ENCODE measurements at regions not wholly inside any gene's neighbourhood (a gene's known extent, or its start where the extent isn't known, plus 50 kb on each side); places are given as distances from the start of the nearest gene placed in this dataset.

- no peak for TF ChIP-seq FOSL2 (IDR thresholded peaks at IDR 0.05)
- no peak for TF ChIP-seq FOSL2 (CRISPR knock-in tag; IDR thresholded peaks at IDR 0.05)
Measured at GRCh38 chr11:10381736-10382135, 73.3 kb upstream of the AMPD3 start (continued).

DNA sequence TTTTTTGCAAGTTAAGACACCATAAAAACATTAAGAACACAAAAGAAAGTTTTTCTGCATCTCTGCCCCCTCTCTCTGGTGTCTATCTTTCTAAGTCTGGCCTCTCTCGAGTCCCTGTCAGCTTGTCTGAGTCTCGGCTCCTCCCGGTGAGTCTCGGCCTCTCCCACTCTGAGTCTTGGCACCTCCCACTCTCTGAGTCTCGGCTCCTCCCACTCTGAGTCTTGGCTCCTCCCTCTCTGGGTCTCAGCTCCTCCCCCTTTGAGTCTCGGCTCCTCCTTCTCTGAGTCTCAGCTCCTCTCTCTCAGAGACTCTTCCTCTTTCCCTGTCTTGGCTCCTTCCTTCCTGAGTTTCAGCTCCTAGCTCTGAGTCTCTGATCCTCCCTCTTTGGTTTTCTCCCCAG is 72.5 kb upstream of the AMPD3 start:
- H3K27ac ChIP-seq: no peak overlapping the region
- H3K9me3 ChIP-seq: 0 out of 3 replicates have a peak, but pooled peaks cover 4% of the 10 kb centered on the region
- H3K4me1 ChIP-seq: peaks cover 16% of the 10 kb centered on the region; the same call in 2 of the 3 replicates
- ChIA-PET POLR2A (no interaction called here), CTCF (interaction anchor here (8.0 kb wide), 1 partner anchor 15 kb away, joined by 52 read pairs; no protein-coding TSS in a partner anchor)
- no peak for TF ChIP-seq HDAC2 (IDR thresholded peaks at IDR 0.05)
- no peak for TF ChIP-seq GATA3 (IDR thresholded peaks at IDR 0.05; ENCODE audit: borderline replicate concordance)
- no peak overlapping the region for H3K4me2 ChIP-seq
- ATAC-seq: peak; percentile 45 to 84; a peak in 3 of 6 replicates
- no peak for FAIRE-seq
- WGBS (ENCODE audit: missing lambda C conversion rate): 55% methylated on average over 6 of the region's 6 CpGs
- DNase-seq (ENCODE audit: low read depth in 1 of 2, low spot score in 1 of 2): peak in 1 of 2 experiments; percentile 64
- no peak overlapping the region for H3K4me3 ChIP-seq

- POLR2A ChIA-PET: no interaction called here
- WGBS (ENCODE audit: missing lambda C conversion rate): 72% methylated on average over 6 of the region's 6 CpGs
- CTCF ChIA-PET: no interaction called here
- no peak for FAIRE-seq
- Histone ChIP-seq H3K27ac (no peak overlapping the region), H3K4me3 (no peak overlapping the region), H3K4me2 (no peak overlapping the region), H3K4me1 (peaks cover 26% of the 10 kb centered on the region), H3K9me3 (0 out of 3 replicates have a peak, but pooled peaks cover 4% of the 10 kb centered on the region)
- ATAC-seq: no peak
- DNase-seq (ENCODE audit: low read depth in 1 of 2, low spot score in 1 of 2): no peak
- TF ChIP-seq, protein P1, sequence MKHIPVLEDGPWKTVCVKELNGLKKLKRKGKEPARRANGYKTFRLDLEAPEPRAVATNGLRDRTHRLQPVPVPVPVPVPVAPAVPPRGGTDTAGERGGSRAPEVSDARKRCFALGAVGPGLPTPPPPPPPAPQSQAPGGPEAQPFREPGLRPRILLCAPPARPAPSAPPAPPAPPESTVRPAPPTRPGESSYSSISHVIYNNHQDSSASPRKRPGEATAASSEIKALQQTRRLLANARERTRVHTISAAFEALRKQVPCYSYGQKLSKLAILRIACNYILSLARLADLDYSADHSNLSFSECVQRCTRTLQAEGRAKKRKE (CRISPR knock-in tag; IDR thresholded peaks at IDR 0.05; ENCODE audit: low read depth): no peak
- TF ChIP-seq CBX8 (IDR thresholded peaks at IDR 0.05) (no peak), NPAS2 (CRISPR knock-in tag; IDR thresholded peaks at IDR 0.05; ENCODE audit: borderline replicate concordance) (no peak)
Measured at GRCh38 chr11:10385696-10386095, 69.4 kb upstream of the AMPD3 start.

DNA sequence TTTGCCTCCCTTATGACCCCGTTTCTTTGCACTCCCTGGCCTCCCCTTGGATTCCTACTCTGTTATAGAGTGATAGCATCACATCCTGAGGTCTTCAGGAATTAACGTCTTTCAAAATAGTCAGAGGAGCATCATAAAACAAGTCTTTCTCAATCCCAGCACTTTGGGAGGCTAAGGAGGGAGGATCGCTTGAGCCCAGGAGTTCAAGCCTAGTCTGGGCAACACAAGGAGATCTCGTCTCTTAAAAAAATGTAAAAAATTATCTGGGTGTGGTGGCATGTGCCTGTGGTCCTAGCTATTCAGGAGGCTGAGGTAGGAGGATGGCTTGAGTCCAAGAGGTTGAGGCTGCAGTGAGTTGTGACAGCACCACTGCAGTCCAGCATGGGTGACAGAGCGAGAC is 68.7 kb upstream of the AMPD3 start:
- POLR2A ChIA-PET: no interaction called here
- no peak for DNase-seq (ENCODE audit: low read depth in 1 of 2, low spot score in 1 of 2)
- CTCF ChIA-PET: interaction anchor here (0.5 to 1.2 kb wide), 3 partner anchors 19 to 200 kb away, joined by 3 read pairs; no protein-coding TSS in a partner anchor
- FAIRE-seq: no peak
- no peak for TF ChIP-seq HMGXB4 (CRISPR knock-in tag; IDR thresholded peaks at IDR 0.05; ENCODE audit: borderline replicate concordance)
- TF ChIP-seq KDM1A (IDR thresholded peaks at IDR 0.05; ENCODE audit: low read depth): no peak
- no peak for TF ChIP-seq RARB (CRISPR knock-in tag; IDR thresholded peaks at IDR 0.05)
- no peak for ATAC-seq
- H3K4me3 ChIP-seq: no peak overlapping the region
- 0 out of 3 replicates have a peak, but pooled peaks cover 4% of the 10 kb centered on the region for H3K9me3 ChIP-seq
- H3K27ac ChIP-seq: no peak overlapping the region
- peaks cover 31% of the 10 kb centered on the region for H3K4me1 ChIP-seq
- WGBS (ENCODE audit: missing lambda C conversion rate): 51% methylated on average over 5 of the region's 5 CpGs
- no peak overlapping the region for H3K4me2 ChIP-seq

DNA sequence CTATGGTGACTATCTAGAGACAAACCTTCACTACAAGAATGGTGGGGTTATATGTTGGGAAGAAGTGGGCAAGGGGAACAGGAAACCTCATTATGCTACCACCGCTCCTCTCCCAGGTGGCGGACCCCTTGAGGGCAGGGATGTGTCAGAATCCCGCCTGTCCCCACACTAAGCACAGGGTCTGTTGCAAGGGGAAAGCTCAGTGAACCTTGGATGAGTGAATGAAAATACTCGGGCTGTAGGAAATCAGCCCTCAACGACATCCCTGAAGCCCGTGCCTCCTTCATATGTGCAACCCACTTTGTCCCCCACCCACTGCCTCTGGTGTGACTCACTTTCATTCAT is 68.2 kb upstream of the AMPD3 start:
- 0 out of 3 replicates have a peak, but pooled peaks cover 4% of the 10 kb centered on the region for H3K9me3 ChIP-seq
- POLR2A ChIA-PET: no interaction called here
- WGBS (ENCODE audit: missing lambda C conversion rate): 89% methylated on average over 6 of the region's 6 CpGs
- no peak overlapping the region for H3K4me3 ChIP-seq
- no peak overlapping the region for H3K27ac ChIP-seq
- TF ChIP-seq, protein P2, sequence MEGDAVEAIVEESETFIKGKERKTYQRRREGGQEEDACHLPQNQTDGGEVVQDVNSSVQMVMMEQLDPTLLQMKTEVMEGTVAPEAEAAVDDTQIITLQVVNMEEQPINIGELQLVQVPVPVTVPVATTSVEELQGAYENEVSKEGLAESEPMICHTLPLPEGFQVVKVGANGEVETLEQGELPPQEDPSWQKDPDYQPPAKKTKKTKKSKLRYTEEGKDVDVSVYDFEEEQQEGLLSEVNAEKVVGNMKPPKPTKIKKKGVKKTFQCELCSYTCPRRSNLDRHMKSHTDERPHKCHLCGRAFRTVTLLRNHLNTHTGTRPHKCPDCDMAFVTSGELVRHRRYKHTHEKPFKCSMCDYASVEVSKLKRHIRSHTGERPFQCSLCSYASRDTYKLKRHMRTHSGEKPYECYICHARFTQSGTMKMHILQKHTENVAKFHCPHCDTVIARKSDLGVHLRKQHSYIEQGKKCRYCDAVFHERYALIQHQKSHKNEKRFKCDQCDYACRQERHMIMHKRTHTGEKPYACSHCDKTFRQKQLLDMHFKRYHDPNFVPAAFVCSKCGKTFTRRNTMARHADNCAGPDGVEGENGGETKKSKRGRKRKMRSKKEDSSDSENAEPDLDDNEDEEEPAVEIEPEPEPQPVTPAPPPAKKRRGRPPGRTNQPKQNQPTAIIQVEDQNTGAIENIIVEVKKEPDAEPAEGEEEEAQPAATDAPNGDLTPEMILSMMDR (IDR thresholded peaks at IDR 0.05): no peak
- TF ChIP-seq RFX5 (IDR thresholded peaks at IDR 0.05) (no peak), ZSCAN20 (CRISPR knock-in tag; IDR thresholded peaks at IDR 0.05) (no peak), RARB (CRISPR knock-in tag; IDR thresholded peaks at IDR 0.05) (no peak), POLR2A (IDR thresholded peaks at IDR 0.05; ENCODE audit: low read length) (no peak), MAFK (IDR thresholded peaks at IDR 0.05; ENCODE audit: partially characterized antibody) (no peak), HOXB5 (CRISPR knock-in tag; IDR thresholded peaks at IDR 0.05) (no peak), ZC3H11A (IDR thresholded peaks at IDR 0.05) (no peak), SMC3 (IDR thresholded peaks at IDR 0.05) (no peak), MYC (IDR thresholded peaks at IDR 0.05; ENCODE audit: borderline replicate concordance, low read length) (no peak), PHF8 (IDR thresholded peaks at IDR 0.05; ENCODE audit: borderline replicate concordance, low read depth) (no peak), JUNB (IDR thresholded peaks at IDR 0.05) (no peak), CHD4 (IDR thresholded peaks at IDR 0.05; ENCODE audit: borderline replicate concordance) (no peak)
- CTCF ChIA-PET: interaction anchor here (0.5 to 1.7 kb wide), 4 partner anchors 19 to 199 kb away, joined by 3 to 4 read pairs (median 3); no protein-coding TSS in a partner anchor
- FAIRE-seq: no peak
- no peak for DNase-seq (ENCODE audit: low read depth in 1 of 2, low spot score in 1 of 2)
- ATAC-seq: no peak
- H3K4me1 ChIP-seq: peaks cover 31% of the 10 kb centered on the region
- no peak overlapping the region for H3K4me2 ChIP-seq
